Mononuclear cell (primary cell): ENCODE measurements at regions not wholly inside any gene's neighbourhood (a gene's known extent, or its start where the extent isn't known, plus 50 kb on each side); places are given as distances from the start of the nearest gene placed in this dataset.

ENCODE experiments used
- H3K27me3 ChIP-seq: 2 replicates; pipeline ENCODE4 v1.6.0; 2011; ENCODE audit warnings: low read length, control low read depth; ENCODE audit not compliant: insufficient read depth
- H3K4me1 ChIP-seq: 2 replicates; pipeline ENCODE4 v1.5.1; 2011; ENCODE audit warnings: mild to moderate bottlenecking, low read length, control low read depth; ENCODE audit not compliant: insufficient read depth
- H3K4me3 ChIP-seq: 2 replicates; pipeline ENCODE4 v1.5.1; 2011; ENCODE audit warnings: mild to moderate bottlenecking, low read length, moderate library complexity
- H3K9me3 ChIP-seq: 2 replicates; pipeline ENCODE4 v1.5.1; 2011; ENCODE audit warnings: low read depth, mild to moderate bottlenecking, control low read depth, low read length

- Histone ChIP-seq H3K4me1 (no peaks in the 10 kb centered on the region), H3K9me3 (no peaks in the 10 kb centered on the region), H3K4me3 (no peak overlapping the region), H3K27me3 (no peaks in the 10 kb centered on the region)
Observed at GRCh38 chr11:112734207-112734606, 227.0 kb upstream of the NCAM1 start.

DNA sequence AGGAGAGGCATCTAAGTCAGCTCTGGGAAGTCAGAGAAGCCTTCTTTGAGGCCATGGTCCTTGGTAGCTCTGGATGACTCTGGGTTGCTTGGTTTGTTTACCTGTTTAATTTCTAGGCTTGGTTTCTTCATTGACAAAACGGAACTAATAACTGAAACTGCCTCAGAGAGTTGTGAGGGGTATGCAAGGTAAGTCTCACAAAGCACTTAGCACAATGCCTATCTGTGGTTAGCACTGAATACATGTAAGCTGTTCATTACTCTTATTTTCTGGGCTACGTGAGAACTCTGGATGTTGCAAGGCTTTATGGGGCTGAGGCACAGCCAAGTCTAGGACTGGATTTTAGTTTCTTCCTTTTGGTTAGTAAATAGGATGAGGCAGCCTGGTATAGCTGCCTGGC, 225.8 kb upstream of the NCAM1 start:
- Histone ChIP-seq H3K4me3 (no peak overlapping the region), H3K27me3 (no peaks in the 10 kb centered on the region), H3K9me3 (no peaks in the 10 kb centered on the region), H3K4me1 (no peaks in the 10 kb centered on the region)

GRCh38 chr11:112744041-112744440, 217.2 kb upstream of the NCAM1 start:
- no peaks in the 10 kb centered on the region for H3K27me3 ChIP-seq
- H3K4me1 ChIP-seq: no peaks in the 10 kb centered on the region
- no peak overlapping the region for H3K4me3 ChIP-seq
- no peaks in the 10 kb centered on the region for H3K9me3 ChIP-seq

- Histone ChIP-seq H3K9me3 (no peaks in the 10 kb centered on the region), H3K27me3 (no peaks in the 10 kb centered on the region), H3K4me3 (no peak overlapping the region)
Observed at GRCh38 chr11:112745973-112746372, 215.2 kb upstream of the NCAM1 start.

DNA sequence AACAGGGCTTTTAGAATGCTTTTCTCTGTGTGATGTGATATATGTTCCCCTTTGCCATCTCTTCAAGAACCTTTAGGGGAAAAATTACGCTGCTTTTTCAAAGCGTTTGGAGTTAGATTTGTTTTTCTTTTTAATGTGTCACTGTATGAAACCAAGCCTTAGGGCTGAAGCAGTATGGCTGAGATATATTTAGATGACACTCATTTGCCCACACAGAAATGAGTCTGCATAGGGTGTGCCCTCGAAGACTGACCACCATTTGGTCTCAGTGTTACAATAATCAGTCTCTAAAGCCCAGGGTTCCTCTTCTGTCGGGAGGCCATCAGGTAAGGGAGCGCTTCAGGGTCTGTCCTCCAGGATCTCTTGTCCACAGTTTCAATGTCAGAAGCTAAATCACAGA, 213.0 kb upstream of the NCAM1 start:
- Histone ChIP-seq H3K4me1 (no peaks in the 10 kb centered on the region), H3K4me3 (no peak overlapping the region), H3K9me3 (no peaks in the 10 kb centered on the region), H3K27me3 (no peaks in the 10 kb centered on the region)

More at GRCh38 chr11:112745973-112746372, 215.2 kb upstream of the NCAM1 start:
- no peaks in the 10 kb centered on the region for H3K4me1 ChIP-seq

GRCh38 chr11:112748713-112749543, 212.3 kb upstream of the NCAM1 start:
- no peaks in the 10 kb centered on the region for H3K4me1 ChIP-seq
- H3K9me3 ChIP-seq: no peaks in the 10 kb centered on the region
- H3K4me3 ChIP-seq: no peak overlapping the region
- no peaks in the 10 kb centered on the region for H3K27me3 ChIP-seq

- H3K4me1 ChIP-seq: no peaks in the 10 kb centered on the region
- no peaks in the 10 kb centered on the region for H3K9me3 ChIP-seq
- H3K27me3 ChIP-seq: no peaks in the 10 kb centered on the region
- H3K4me3 ChIP-seq: no peak overlapping the region
Observed at GRCh38 chr11:112751329-112751728, 209.9 kb upstream of the NCAM1 start.

DNA sequence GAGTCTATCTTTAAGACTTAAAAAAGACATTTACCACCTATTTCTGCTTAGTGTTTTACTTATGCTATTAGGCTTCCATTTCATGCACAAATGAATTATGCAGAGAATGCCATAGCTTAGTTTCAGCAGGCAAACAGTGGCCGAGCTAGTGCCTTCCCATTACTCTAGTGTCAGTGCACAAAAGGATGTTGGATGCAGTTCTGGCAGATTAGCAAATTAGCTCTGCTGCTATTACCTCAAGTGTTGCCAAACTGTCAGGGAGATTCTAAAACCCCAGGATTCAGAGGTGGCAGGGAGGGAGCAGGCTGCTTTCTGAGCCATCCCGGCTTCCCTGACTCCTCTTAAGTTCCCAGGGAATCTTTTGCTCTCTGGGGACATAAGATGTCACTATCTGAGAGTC, 209.4 kb upstream of the NCAM1 start:
- Histone ChIP-seq H3K4me1 (no peaks in the 10 kb centered on the region), H3K9me3 (no peaks in the 10 kb centered on the region), H3K27me3 (no peaks in the 10 kb centered on the region), H3K4me3 (no peak overlapping the region)

DNA sequence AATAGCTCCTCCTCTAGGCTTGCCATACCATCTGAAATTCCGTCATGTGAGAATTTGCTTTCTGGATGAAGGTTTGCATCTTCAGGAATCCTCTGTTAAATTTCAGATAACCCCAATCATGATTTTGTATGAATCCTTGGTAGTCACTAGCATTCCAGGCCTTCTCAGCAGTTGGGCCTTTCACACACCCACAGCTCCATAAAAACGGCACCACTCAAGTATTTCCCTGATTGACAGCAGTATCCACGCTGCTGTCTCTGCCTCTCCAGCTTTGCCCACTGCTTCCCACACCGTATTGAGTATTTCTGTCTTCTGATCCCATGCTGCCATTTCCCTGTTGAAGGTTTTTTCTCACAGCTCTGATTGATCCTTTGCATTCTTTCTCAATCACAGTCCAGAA, 208.7 kb upstream of the NCAM1 start:
- Histone ChIP-seq H3K4me3 (no peak overlapping the region), H3K9me3 (no peaks in the 10 kb centered on the region), H3K4me1 (no peaks in the 10 kb centered on the region), H3K27me3 (no peaks in the 10 kb centered on the region)

- no peak overlapping the region for H3K4me3 ChIP-seq
- H3K4me1 ChIP-seq: no peaks in the 10 kb centered on the region
- H3K27me3 ChIP-seq: no peaks in the 10 kb centered on the region
- no peaks in the 10 kb centered on the region for H3K9me3 ChIP-seq
Observed at GRCh38 chr11:112753706-112754105, 207.5 kb upstream of the NCAM1 start.

GRCh38 chr11:112759418-112759817, 201.8 kb upstream of the NCAM1 start:
- H3K4me3 ChIP-seq: no peak overlapping the region
- no peaks in the 10 kb centered on the region for H3K9me3 ChIP-seq
- H3K27me3 ChIP-seq: no peaks in the 10 kb centered on the region
- no peaks in the 10 kb centered on the region for H3K4me1 ChIP-seq

- no peaks in the 10 kb centered on the region for H3K4me1 ChIP-seq
- H3K27me3 ChIP-seq: no peaks in the 10 kb centered on the region
- H3K9me3 ChIP-seq: no peaks in the 10 kb centered on the region
- H3K4me3 ChIP-seq: no peak overlapping the region
Observed at GRCh38 chr11:112760396-112761059, 200.7 kb upstream of the NCAM1 start.

GRCh38 chr11:112761911-112762706, 199.1 kb upstream of the NCAM1 start:
- H3K9me3 ChIP-seq: no peaks in the 10 kb centered on the region
- H3K4me3 ChIP-seq: no peak overlapping the region
- no peaks in the 10 kb centered on the region for H3K4me1 ChIP-seq
- no peaks in the 10 kb centered on the region for H3K27me3 ChIP-seq

- Histone ChIP-seq H3K9me3 (no peaks in the 10 kb centered on the region), H3K4me1 (no peaks in the 10 kb centered on the region), H3K27me3 (no peaks in the 10 kb centered on the region), H3K4me3 (no peak overlapping the region)
Observed at GRCh38 chr11:112762707-112763090, 198.5 kb upstream of the NCAM1 start.

DNA sequence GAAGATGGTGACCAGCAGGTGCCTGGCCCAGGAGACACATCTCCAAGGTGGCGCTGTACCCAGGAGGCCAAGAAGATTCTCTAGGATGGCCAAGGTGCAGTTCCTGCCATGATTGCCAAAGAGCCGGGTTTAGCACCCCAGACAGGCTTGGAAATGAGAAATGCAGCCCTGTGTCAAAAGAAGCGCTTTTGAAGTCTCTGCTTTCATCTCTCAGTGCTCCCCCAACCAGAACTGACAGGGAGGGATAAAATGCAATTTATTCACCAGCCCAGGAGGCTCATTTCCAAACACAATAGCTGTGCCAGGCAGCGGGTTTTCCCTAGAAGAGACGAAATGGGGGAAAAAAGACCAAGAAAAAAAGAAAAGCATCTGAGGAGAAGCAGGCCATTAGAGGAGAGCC, 195.9 kb upstream of the NCAM1 start:
- H3K9me3 ChIP-seq: no peaks in the 10 kb centered on the region
- H3K4me1 ChIP-seq: no peaks in the 10 kb centered on the region
- H3K27me3 ChIP-seq: no peaks in the 10 kb centered on the region
- no peak overlapping the region for H3K4me3 ChIP-seq
